Globus pallidus (tissue), 1 donor: ENCODE measurements at regions not wholly inside any gene's neighbourhood (a gene's known extent, or its start where the extent isn't known, plus 50 kb on each side); places are given as distances from the start of the nearest gene placed in this dataset.
"Not testable (repeated sequence)": the region's sequence is repeated elsewhere in the genome, so short reads cannot be mapped to it uniquely, and the experiment has no call there.

Source experiments
- DNase-seq: peaks from one replicate; pipeline ENCODE4 v3.0.0-alpha.2; 2015; ENCODE audit warnings: low spot score

- DNase-seq = no peak
These were observed 76.6 kb upstream of the PTPRK start for GRCh38 chr6:128597004-128597403.

GRCh38 chr6:128595544-128595943 is 75.1 kb upstream of the PTPRK start:
- DNase-seq = peak; percentile 13

GRCh38 chr6:128586095-128586494 is 65.7 kb upstream of the PTPRK start:
- DNase-seq = no peak

DNA sequence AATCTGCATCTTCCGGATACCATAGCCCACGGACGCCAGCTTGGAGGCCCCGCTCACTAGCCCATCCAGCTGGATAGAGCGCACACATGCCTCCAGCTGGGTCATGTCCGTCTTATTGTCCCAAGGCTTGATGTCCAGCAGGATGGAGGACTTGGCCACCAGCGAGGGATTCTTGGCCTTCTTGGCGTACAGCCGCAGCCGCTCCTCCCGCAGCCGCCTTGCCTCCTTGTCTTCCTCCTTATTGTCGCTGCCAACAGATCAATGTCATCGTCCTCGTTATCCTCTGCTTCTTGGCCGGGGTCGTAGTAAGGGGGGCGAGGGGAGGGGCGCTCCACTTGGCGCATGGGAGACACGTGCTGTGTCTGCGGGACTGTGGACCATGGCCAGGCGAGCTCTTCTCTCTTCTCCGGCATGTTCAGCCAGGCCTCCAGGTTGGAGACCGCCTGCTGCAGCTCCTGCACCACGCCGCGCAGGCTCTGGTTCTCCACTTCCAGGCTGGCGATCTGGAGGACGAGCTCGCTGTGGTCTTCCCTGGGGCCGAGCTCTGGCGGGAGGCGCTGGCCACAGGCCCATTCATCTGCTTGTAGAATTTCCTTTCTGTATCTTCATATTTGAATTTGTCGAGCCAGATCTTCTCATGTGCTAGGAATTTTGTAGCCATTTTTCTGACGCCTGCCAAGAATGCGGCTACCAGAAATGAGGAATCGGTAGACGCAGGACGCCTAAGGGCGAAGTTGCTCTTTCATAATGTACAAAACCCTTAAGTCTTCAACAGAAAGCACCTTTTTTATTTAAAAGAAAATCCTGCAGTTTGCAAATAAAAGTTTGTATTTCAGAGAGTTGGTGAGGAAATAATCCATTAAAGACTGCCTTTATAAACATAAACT is 60.1 kb upstream of the PTPRK start:
- DNase-seq = no peak

DNA sequence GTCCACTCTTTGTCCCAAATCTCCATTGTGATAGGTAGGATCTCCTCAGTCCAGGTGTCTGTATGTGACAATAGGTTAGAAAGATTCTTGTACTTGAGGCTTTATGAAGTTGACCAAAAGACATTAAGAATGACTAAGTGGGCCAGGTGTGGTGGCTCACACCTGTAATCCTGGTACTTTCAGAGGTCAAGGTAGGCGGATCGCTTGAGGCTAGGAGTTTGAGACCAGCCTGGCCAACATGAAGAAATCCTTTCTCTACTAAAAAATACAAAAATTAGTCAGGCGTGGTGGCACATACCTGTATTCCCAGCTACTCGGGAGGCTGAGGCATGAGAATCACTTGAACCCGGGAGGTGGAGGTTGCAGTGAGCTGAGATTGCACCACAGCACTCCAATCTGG is 54.9 kb upstream of the PTPRK start:
- DNase-seq = not testable (repeated sequence)

DNA sequence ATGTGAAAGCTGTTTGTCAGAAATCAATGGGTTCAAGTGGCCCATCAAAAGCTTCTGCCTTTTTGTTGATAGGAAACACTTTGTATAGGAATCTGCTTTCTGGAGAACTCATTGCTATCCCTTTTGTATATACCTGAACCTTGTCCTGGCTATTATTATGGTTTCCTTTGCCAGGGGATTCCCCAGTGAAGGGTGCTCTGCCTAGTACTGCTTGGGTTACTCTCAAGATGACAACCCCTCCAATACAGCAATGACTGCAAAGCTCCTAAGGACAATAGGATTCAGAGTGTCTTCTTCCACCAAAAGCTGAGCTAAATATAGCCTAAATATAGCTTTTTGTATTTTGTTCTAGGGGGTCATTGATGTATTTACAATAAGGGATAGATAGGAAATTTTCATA is 54.0 kb upstream of the PTPRK start:
- DNase-seq = no peak

DNA sequence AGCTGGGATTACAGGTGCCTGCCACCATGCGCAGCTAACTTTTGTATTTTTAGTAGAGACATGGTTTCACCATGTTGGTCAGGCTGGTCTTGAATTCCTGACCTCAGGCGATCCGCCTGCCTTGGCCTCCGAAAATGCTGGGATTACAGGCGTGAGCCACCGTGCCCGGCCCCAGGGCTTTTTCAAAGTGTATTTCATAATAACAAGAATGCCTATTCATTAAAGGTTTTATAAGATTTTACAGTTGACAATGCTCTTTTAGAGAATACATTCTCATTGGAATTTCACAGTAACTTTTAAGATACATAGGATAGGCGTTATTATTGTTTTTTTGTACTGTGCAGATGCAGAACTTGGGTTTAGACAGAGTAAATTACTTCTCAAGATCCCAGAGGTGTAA is 52.6 kb upstream of the PTPRK start:
- no peak for DNase-seq

DNA sequence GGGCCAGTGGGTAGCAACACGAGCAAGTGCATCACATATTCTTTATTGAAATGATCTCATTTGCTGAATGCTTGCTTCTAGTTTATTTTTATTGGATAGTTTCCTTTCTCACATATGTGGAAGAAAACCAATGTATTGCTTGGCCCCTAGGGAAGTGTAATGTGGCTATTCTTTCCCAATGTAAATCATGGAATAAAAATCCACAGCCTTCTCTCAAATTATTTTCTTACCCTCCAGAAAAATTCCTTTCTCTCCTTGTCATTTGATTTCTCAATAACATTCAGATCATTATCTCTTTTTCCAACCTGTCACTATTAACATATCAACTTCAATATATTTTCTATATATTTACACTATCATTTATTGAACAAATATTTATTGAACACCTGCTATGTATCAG is 51.9 kb upstream of the PTPRK start:
- no peak for DNase-seq

DNA sequence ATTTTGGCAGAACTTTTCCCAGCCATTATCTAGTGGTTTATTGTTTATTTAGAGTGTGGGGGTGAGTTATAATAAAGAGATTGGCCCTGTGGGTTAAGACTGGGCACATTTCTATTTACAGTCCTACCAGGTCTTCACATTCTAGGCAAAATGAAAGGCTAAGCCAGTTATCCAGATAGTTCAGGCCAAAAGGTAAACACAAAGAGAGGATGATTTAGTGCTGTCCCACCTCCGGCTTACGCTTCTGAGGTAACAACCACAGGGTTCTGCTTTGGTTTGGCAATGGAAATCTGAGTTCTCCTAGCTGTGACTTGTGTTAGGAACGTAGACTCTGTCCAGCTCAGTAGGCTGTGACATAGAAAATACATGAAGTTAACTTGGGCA is 50.3 kb upstream of the PTPRK start:
- DNase-seq = no peak

DNA sequence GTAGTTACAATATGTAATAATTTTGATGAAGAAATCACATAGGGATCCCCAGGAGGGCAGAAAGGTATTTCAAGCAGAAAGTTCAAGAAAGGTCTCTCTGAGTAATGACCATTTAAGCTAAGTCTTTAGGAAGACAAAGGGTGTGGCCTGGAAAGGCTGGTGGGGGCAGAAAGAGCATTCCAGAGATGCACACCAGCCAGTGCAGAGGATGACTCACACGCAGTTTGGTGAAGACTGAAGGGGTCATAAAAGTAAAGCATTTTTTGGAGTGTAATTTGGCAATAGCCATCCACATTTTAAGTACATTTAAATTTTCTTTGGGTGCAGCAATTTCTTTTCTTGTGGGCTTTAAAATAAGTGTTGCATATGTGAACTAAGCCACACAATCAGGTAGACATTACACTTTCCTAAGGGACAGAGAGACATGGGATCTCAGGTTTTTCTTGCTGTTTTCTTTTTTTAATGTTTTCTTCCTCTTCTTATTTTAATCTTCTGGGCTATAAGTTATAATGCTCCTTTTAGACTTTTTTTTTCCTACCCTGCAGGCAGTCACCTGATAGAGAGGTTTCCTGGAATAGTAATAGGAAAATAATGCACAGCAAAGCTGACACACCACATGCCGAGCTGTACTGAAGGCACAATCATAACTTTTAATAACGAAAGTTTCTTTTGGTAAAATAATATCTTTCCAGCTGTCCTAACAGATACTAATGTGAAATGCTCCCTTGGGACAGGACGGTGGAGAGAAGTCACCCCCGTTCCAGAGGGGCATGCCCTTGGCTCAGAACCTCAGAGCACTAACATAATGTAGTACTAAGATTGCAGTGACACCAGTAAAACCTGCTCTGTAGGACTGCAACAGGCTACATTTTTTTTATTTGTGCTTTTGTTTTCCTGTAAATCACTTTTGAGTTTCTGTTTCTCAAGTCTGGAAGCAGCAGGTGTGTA is 49.6 kb upstream of the PTPRK start:
- no peak for DNase-seq
